Ishikawa (cell line): ENCODE measurements at regions not wholly inside any gene's neighbourhood (a gene's known extent, or its start where the extent isn't known, plus 50 kb on each side); places are given as distances from the start of the nearest gene placed in this dataset.

Experiments used
- CEBPB ChIP-seq: IDR thresholded peaks from 2 replicates; pipeline ENCODE4 v1.6.1; 2012
- EP300 ChIP-seq: IDR thresholded peaks from 2 replicates; pipeline ENCODE4 v1.6.1; 2012; ENCODE audit warnings: borderline replicate concordance
- FOXM1 ChIP-seq: IDR thresholded peaks from 2 replicates; pipeline ENCODE4 v1.6.1; 2012; ENCODE audit warnings: low read depth, borderline replicate concordance
- RAD21 ChIP-seq: IDR thresholded peaks from 2 replicates; pipeline ENCODE4 v1.6.1; 2012; ENCODE audit warnings: low read depth
- REST ChIP-seq: IDR thresholded peaks from 2 replicates; pipeline ENCODE4 v1.6.1; 2012; ENCODE audit warnings: low read depth, mild to moderate bottlenecking
- TAF1 ChIP-seq: IDR thresholded peaks from 2 replicates; pipeline ENCODE4 v1.6.1; 2012; ENCODE audit warnings: low read depth, mild to moderate bottlenecking
- YY1 ChIP-seq: IDR thresholded peaks from 2 replicates; pipeline ENCODE4 v1.6.1; 2012; ENCODE audit warnings: low read depth
- ZBTB7A ChIP-seq: IDR thresholded peaks from 2 replicates; pipeline ENCODE4 v1.6.1; 2012; ENCODE audit warnings: low read depth

GRCh38 chr12:16863742-16864141, 257.8 kb upstream of the LMO3 start:
- TF ChIP-seq TAF1, result no peak
- TF ChIP-seq FOXM1, result no peak
- no peak for TF ChIP-seq CEBPB
- TF ChIP-seq RAD21, result no peak
- no peak for TF ChIP-seq REST
- TF ChIP-seq YY1, result no peak
- TF ChIP-seq EP300, result no peak
- TF ChIP-seq ZBTB7A, result no peak
